ENCODE measurements at regions not wholly inside any gene's neighbourhood (a gene's known extent, or its start where the extent isn't known, plus 50 kb on each side); places are given as distances from the start of the nearest gene placed in this dataset.

- no peak for DNase-seq
Measured at GRCh38 chr4:31291238-31291637, 571.1 kb downstream of the PCDH7 start.

DNA sequence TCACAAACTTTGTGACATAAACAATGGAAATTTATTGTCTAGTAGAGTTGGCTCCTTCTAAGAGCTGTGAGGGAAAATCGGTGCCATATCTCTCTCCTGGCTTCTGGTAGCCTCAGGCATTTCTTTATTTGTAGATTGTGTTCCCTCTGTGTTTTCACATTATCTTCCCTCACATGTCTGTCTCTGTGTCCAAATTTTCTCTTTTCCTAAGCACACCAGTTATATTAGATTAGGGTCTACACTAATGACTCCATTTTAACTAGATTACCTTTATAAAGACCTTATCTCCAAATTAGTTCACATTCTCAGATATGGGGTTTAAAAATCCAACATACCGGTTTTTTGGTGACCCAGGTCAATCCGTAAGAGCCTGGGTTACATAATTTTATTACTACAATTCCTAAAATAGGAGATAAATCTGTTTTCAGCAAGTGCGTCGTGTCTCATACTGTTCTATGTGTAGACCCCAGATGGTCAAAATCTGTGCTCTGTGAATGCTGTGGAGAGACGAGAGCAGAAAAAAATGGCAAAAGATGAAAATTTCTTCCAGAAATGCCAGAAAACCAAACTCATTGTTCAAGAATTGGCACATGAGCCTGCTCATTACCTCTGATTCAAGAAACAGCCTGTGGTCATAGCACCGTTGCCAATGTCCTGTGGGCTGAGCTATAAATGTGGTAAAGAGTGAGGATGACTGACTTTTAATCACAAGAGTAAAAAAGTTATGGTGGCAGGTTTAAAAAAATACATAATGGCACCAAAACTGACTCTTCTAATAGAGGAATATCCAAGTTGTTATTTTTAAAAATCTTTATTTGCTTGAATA, 574.7 kb downstream of the PCDH7 start:
- no peak for DNase-seq

DNA sequence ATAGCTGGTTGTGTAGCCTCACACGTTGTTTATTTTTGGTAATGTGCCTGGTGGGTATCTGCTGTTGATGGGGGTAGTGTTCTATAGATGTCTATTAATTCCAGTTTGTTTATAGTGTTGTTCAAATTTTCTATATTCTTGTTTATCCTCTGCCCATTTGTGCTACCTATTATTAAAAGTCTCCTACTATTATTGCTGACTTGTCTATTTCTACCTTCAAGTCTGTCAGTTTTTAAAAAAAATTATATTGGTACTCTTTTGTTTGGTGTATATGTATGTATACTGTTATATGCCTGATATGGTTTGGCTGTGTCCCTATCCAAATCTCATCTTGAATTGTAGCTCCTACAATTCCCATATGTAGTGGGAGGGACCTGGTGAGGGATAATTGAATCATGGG, 578.6 kb downstream of the PCDH7 start:
- DNase-seq, result no peak

- no peak for DNase-seq
Measured at GRCh38 chr4:31307029-31307428, 586.9 kb downstream of the PCDH7 start.

DNA sequence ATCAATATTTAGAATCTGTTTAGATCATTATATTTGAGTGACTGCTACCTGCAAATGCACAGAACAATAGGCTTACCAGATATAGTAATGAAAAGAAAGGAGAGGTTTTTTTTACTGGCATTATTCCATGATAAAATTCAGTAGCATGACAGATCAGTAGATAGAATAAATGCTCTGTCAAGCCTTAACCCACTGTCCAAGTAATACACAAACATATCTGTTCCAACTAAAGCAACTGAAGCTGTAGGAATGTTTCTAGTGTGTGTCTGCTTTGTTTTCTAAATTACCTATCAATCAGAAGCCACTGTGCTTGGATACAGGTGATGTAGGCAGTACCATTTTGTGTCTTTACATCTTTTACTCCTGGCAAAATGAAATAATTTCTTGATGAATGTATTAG, 604.6 kb downstream of the PCDH7 start:
- DNase-seq, result no peak

GRCh38 chr4:31325300-31325699, 605.1 kb downstream of the PCDH7 start:
- DNase-seq, result no peak

GRCh38 chr4:31327031-31327430, 606.9 kb downstream of the PCDH7 start:
- DNase-seq, result no peak

GRCh38 chr4:31328932-31329331, 608.8 kb downstream of the PCDH7 start:
- DNase-seq, result no peak

GRCh38 chr4:31334086-31334910, 614.1 kb downstream of the PCDH7 start:
- no peak for DNase-seq

- no peak for DNase-seq
Measured at GRCh38 chr4:31338000-31338399, 617.8 kb downstream of the PCDH7 start.

GRCh38 chr4:31341601-31342359, 621.6 kb downstream of the PCDH7 start:
- no peak for DNase-seq

GRCh38 chr4:31343061-31343460, 622.9 kb downstream of the PCDH7 start:
- no peak for DNase-seq

DNA sequence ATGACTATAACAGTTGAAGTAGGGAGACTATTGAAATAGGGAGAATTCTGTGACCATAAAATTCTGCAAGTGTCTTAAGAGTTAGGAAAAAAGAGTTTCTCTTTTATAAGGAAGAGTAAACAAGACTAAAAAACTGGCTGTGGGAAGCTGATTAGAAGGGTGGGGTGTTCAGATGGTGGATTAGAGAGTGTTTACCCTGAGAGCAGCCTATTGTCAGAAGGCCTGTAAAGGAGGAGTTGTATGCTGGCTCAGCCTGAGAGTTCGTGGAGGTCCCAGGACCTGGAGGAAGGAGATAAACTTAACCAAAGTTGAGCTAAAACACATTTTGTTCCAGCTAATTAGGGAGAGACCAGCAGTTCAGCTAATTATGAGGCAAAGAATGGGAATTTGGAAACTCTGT, 629.7 kb downstream of the PCDH7 start:
- no peak for DNase-seq

DNA sequence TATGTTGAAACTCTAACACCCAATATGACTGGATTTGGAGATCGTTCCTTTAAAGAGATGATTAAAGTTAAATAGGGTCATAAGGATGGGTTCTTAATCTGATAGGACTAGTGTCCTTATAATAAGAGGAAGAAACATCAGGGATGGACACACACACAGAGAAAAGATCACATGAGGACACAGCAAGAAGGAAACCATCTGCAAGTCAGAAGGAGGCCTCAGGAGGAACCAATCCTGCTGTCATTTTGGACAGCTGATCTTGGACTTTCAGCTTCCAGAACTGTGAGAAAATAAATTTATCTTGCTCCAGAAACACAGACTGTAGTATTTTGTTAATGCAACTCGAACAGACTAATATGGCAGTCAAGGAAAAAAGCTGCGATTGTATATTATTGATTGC, 631.5 kb downstream of the PCDH7 start:
- DNase-seq, result no peak

GRCh38 chr4:31356839-31357238, 636.7 kb downstream of the PCDH7 start:
- no peak for DNase-seq

- no peak for DNase-seq
Measured at GRCh38 chr4:31360786-31361185, 640.6 kb downstream of the PCDH7 start.

DNA sequence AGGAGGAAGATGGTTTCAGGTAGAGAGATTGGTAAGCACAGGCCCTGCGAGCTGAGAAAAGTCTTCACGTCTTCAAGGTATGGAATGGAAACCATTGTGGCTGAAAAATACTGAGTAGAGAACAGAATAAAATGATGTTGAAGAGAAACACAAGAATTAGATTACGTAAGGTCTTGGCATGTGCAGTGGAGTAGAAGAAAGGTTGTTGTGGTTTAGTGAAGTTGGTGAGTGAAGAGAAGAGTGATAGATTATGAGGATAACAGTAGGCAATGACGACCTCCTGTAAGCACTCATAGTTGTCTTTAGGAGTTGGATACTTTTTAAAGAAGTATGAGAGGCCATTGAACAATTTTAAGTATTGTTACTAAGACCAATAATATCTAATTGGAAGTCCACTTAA, 642.6 kb downstream of the PCDH7 start:
- no peak for DNase-seq

GRCh38 chr4:31365006-31365690, 645.0 kb downstream of the PCDH7 start:
- DNase-seq, result no peak

- DNase-seq, result no peak
Measured at GRCh38 chr4:31366041-31366440, 645.9 kb downstream of the PCDH7 start.

- peak; percentile 8 for DNase-seq
Measured at GRCh38 chr4:31370866-31371465, 650.8 kb downstream of the PCDH7 start.

- DNase-seq, result no peak
Measured at GRCh38 chr4:31374256-31374960, 654.2 kb downstream of the PCDH7 start.

Data from right kidney (tissue), 1 donor.